Fibroblast of lung (primary cell): ENCODE measurements at regions not wholly inside any gene's neighbourhood (a gene's known extent, or its start where the extent isn't known, plus 50 kb on each side); places are given as distances from the start of the nearest gene placed in this dataset.

Source experiments
- DNase-seq, 2 donors: peaks; one replicate each; pipeline versions ENCODE4 v3.0.0 to v3.0.0-alpha.2; 2010; ENCODE audit warnings: low read depth in 2 of 2
- H2AFZ ChIP-seq: 2 replicates; pipeline ENCODE4 v1.5.1; 2012; ENCODE audit warnings: low read length, control low read depth, inconsistent platforms
- H3K27ac ChIP-seq: 2 replicates; pipeline ENCODE4 v1.5.1; 2011; ENCODE audit warnings: low read length, control low read depth; ENCODE audit not compliant: insufficient read depth
- H3K27me3 ChIP-seq: 2 replicates; pipeline ENCODE4 v1.5.1; 2011; ENCODE audit warnings: mild to moderate bottlenecking, low read length; ENCODE audit not compliant: control insufficient read depth, insufficient read depth
- H3K36me3 ChIP-seq: 2 replicates; pipeline ENCODE4 v1.5.1; 2011; ENCODE audit warnings: low read length; ENCODE audit not compliant: control insufficient read depth, insufficient read depth
- H3K4me1 ChIP-seq: 2 replicates; pipeline ENCODE4 v1.5.1; 2011; ENCODE audit warnings: low read length; ENCODE audit not compliant: control insufficient read depth, insufficient read depth; ENCODE audit errors: extremely low read depth
- H3K4me2 ChIP-seq: 2 replicates; pipeline ENCODE4 v1.5.1; 2011; ENCODE audit warnings: low read length, control low read depth; ENCODE audit not compliant: insufficient read depth; ENCODE audit errors: extremely low read depth
- H3K4me3 ChIP-seq, 4 experiments: fragments of 200-600 bp in 1 of 4; sonication (generic) in 1 of 4; replicated peaks in 1 of 4; 2 replicates each; pipeline ENCODE4 v1.5.1; 2011 to 2016; ENCODE audit warnings: low read length in 4 of 4, low read depth in 3 of 4, mild to moderate bottlenecking in 3 of 4, control low read depth in 2 of 4, inconsistent platforms in 1 of 4, mixed read lengths in 1 of 4; ENCODE audit not compliant: insufficient read depth in 1 of 4; ENCODE audit errors: control extremely low read depth in 1 of 4
- H3K79me2 ChIP-seq: 2 replicates; pipeline ENCODE4 v1.5.1; 2012; ENCODE audit warnings: mild to moderate bottlenecking, low read length, inconsistent platforms; ENCODE audit not compliant: control insufficient read depth, insufficient read depth
- H3K9ac ChIP-seq: 2 replicates; pipeline ENCODE4 v1.5.1; 2011; ENCODE audit warnings: mild to moderate bottlenecking, low read length, control low read depth; ENCODE audit not compliant: insufficient read depth
- H3K9me3 ChIP-seq: 2 replicates; pipeline ENCODE4 v1.5.1; 2012; ENCODE audit warnings: low read depth, low read length; ENCODE audit not compliant: control insufficient read depth, insufficient read depth
- H4K20me1 ChIP-seq: 2 replicates; pipeline ENCODE4 v1.5.1; 2011; ENCODE audit warnings: low read length; ENCODE audit not compliant: control insufficient read depth, insufficient read depth; ENCODE audit errors: extremely low read depth
- EZH2 ChIP-seq: IDR thresholded peaks from 2 replicates; pipeline ENCODE4 v1.5.1; 2012; ENCODE audit warnings: low read length, control low read depth, mild to moderate bottlenecking; ENCODE audit errors: missing control alignments
- TF ChIP-seq, protein P1 (sequence below), 2 donors: IDR thresholded peaks in 1 of 2; conservative IDR thresholded peaks in 1 of 2; 1 replicate in 1 of 2; 2 replicates in 1 of 2; pipeline ENCODE4 v1.5.1; 2011 to 2012; ENCODE audit warnings: low read length in 2 of 2, control low read depth in 1 of 2, inconsistent platforms in 1 of 2, low read depth in 1 of 2, mild to moderate bottlenecking in 1 of 2

DNA sequence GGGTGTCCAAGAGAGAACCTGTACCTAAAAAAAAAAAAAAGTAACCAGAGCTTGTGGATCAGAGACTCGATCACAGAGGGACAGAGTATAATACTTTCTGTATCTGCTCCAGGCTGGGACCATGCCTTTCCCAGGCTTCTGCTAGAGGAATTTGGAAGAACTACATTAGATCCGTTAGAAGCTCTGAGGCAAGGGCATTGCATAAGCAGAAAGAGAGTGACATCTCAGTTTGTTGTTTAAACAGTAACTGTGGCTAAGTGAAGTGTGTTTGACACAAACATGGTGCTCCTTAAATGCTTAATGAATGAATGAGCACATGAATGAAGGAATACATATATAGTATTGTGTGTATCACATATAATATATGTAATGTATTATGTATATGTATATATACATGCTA, 131.2 kb downstream of the HS3ST3B1 start:
- no peaks in the 10 kb centered on the region for H3K27me3 ChIP-seq
- H3K4me2 ChIP-seq, result no peak overlapping the region
- TF ChIP-seq, protein P1, sequence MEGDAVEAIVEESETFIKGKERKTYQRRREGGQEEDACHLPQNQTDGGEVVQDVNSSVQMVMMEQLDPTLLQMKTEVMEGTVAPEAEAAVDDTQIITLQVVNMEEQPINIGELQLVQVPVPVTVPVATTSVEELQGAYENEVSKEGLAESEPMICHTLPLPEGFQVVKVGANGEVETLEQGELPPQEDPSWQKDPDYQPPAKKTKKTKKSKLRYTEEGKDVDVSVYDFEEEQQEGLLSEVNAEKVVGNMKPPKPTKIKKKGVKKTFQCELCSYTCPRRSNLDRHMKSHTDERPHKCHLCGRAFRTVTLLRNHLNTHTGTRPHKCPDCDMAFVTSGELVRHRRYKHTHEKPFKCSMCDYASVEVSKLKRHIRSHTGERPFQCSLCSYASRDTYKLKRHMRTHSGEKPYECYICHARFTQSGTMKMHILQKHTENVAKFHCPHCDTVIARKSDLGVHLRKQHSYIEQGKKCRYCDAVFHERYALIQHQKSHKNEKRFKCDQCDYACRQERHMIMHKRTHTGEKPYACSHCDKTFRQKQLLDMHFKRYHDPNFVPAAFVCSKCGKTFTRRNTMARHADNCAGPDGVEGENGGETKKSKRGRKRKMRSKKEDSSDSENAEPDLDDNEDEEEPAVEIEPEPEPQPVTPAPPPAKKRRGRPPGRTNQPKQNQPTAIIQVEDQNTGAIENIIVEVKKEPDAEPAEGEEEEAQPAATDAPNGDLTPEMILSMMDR (conservative IDR thresholded peaks at IDR 0.05 in 1 of 2, IDR thresholded peaks at IDR 0.05 in 1 of 2; ENCODE audit: low read depth in 1 of 2, low read length in 2 of 2), result no peak
- no peak for TF ChIP-seq EZH2
- no peak overlapping the region for H3K9ac ChIP-seq
- H3K4me3 ChIP-seq, result no peak overlapping the region
- no peaks in the 10 kb centered on the region for H3K36me3 ChIP-seq
- H3K27ac ChIP-seq, result no peak overlapping the region
- no peak overlapping the region for H2AFZ ChIP-seq
- H3K79me2 ChIP-seq, result no peaks in the 10 kb centered on the region
- no peaks in the 10 kb centered on the region for H4K20me1 ChIP-seq
- H3K4me1 ChIP-seq, result no peaks in the 10 kb centered on the region
- DNase-seq, result peak in 1 of 2 donors; percentile 22
- H3K9me3 ChIP-seq, result no peaks in the 10 kb centered on the region

DNA sequence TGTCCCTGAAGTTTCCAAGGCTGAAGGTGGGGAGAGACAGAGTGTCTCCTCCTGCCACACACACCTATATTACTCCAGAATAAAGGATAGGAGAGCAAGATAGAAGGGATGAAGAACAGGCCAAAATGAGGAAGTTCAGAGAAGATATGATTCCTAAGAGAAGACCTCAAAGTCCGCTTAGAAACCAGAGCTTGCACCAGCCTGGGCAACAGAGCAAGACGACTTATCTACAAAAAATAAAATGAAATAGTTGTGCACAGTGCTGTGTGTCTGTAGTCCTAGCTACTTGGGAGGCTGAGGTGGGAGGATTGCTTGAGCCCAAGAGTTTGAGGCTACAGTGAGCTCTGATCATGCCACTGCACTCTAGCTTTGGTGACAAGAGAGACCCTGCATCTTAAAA, 128.2 kb downstream of the HS3ST3B1 start:
- Histone ChIP-seq H3K36me3 (no peaks in the 10 kb centered on the region), H3K9me3 (no peaks in the 10 kb centered on the region), H3K9ac (no peak overlapping the region), H3K4me1 (no peaks in the 10 kb centered on the region), H3K79me2 (no peaks in the 10 kb centered on the region), H2AFZ (no peak overlapping the region), H3K4me2 (no peak overlapping the region), H3K27me3 (no peaks in the 10 kb centered on the region), H3K4me3 (no peak overlapping the region), H4K20me1 (no peaks in the 10 kb centered on the region), H3K27ac (no peak overlapping the region)
- no peak for DNase-seq
- TF ChIP-seq, protein P1 (conservative IDR thresholded peaks at IDR 0.05 in 1 of 2, IDR thresholded peaks at IDR 0.05 in 1 of 2; ENCODE audit: low read depth in 1 of 2, low read length in 2 of 2), result no peak
- no peak for TF ChIP-seq EZH2

DNA sequence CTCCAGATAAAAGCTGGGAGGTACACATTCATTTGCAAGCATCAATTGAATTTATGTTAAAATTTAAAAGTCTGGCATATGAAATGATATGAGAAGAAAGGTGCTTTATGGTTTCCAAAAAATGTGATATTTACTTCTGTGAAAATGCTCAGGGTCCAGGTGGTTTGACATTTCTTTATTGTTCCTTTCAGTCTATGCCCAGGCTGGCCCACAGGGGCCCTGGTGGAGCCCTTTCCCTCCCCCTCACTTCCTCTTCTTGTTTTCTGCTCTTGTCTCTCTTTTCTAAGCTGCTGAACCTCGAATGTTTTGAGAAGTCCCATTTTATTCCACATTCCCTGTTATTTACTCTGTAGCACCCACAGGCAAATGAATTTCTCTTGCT, 127.8 kb downstream of the HS3ST3B1 start:
- H3K4me3 ChIP-seq, result no peak overlapping the region
- no peaks in the 10 kb centered on the region for H4K20me1 ChIP-seq
- H3K36me3 ChIP-seq, result no peaks in the 10 kb centered on the region
- H2AFZ ChIP-seq, result no peak overlapping the region
- H3K4me1 ChIP-seq, result no peaks in the 10 kb centered on the region
- TF ChIP-seq, protein P1 (conservative IDR thresholded peaks at IDR 0.05 in 1 of 2, IDR thresholded peaks at IDR 0.05 in 1 of 2; ENCODE audit: low read depth in 1 of 2, low read length in 2 of 2), result no peak
- TF ChIP-seq EZH2, result no peak
- H3K9me3 ChIP-seq, result no peaks in the 10 kb centered on the region
- no peak for DNase-seq
- H3K9ac ChIP-seq, result no peak overlapping the region
- no peaks in the 10 kb centered on the region for H3K79me2 ChIP-seq
- no peak overlapping the region for H3K4me2 ChIP-seq
- no peaks in the 10 kb centered on the region for H3K27me3 ChIP-seq
- no peak overlapping the region for H3K27ac ChIP-seq
